T47D (cell line): ENCODE measurements at regions not wholly inside any gene's neighbourhood (a gene's known extent, or its start where the extent isn't known, plus 50 kb on each side); places are given as distances from the start of the nearest gene placed in this dataset.

Experiments
- DNase-seq, 2 experiments: peaks; one replicate each; pipeline versions ENCODE4 v3.0.0 to v3.0.0-alpha.2; 2011 to 2012; ENCODE audit warnings: low read depth in 1 of 2, low spot score in 1 of 2
- JUND ChIP-seq: IDR thresholded peaks from 2 replicates; pipeline ENCODE4 v1.6.1; 2012; ENCODE audit warnings: low read depth
- in situ Hi-C: cut with HindIII; loops from 2 replicates; pipeline ENCODE4 v1.10.0; 2016; ENCODE audit warnings: low sequenced_read_pairs, low pct_unique_long_range_greater_than_20kb

GRCh38 chr16:80489173-80489572, 51.6 kb upstream of the DYNLRB2 start:
- in situ Hi-C loops = no loop called here
- TF ChIP-seq JUND = no peak
- DNase-seq = no peak

GRCh38 chr16:80488167-80488566, 52.6 kb upstream of the DYNLRB2 start:
- no peak for DNase-seq
- in situ Hi-C loops = no loop called here
- TF ChIP-seq JUND = no peak

GRCh38 chr16:80480664-80481063, 60.1 kb upstream of the DYNLRB2 start:
- in situ Hi-C loops = no loop called here
- TF ChIP-seq JUND = no peak
- DNase-seq = no peak

GRCh38 chr16:80477838-80478237, 63.0 kb upstream of the DYNLRB2 start:
- in situ Hi-C loops = no loop called here

GRCh38 chr16:80468029-80468428, 72.8 kb upstream of the DYNLRB2 start:
- no peak for TF ChIP-seq JUND
- DNase-seq = no peak
- in situ Hi-C loops = no loop called here

More at GRCh38 chr16:80477838-80478237, 63.0 kb upstream of the DYNLRB2 start:
- no peak for DNase-seq
- no peak for TF ChIP-seq JUND

- DNase-seq = peak; percentile 52 to 74
- in situ Hi-C loops = no loop called here
- no peak for TF ChIP-seq JUND
These were observed 74.5 kb upstream of the DYNLRB2 start for GRCh38 chr16:80466024-80466987.

- no peak for DNase-seq
- no peak for TF ChIP-seq JUND
- in situ Hi-C loops = no loop called here
These were observed 76.9 kb upstream of the DYNLRB2 start for GRCh38 chr16:80463751-80464495.

GRCh38 chr16:80463326-80463725, 77.5 kb upstream of the DYNLRB2 start:
- DNase-seq = no peak
- no peak for TF ChIP-seq JUND
- in situ Hi-C loops = no loop called here

GRCh38 chr16:80462917-80463316, 77.9 kb upstream of the DYNLRB2 start:
- no peak for TF ChIP-seq JUND
- in situ Hi-C loops = no loop called here
- DNase-seq = no peak

GRCh38 chr16:80460988-80461387, 79.8 kb upstream of the DYNLRB2 start:
- TF ChIP-seq JUND = no peak
- in situ Hi-C loops = no loop called here
- DNase-seq = no peak

- no peak for TF ChIP-seq JUND
- DNase-seq = no peak
- in situ Hi-C loops = no loop called here
These were observed 80.8 kb upstream of the DYNLRB2 start for GRCh38 chr16:80459966-80460365.

GRCh38 chr16:80459331-80459777, 81.4 kb upstream of the DYNLRB2 start:
- TF ChIP-seq JUND = no peak
- in situ Hi-C loops = no loop called here
- no peak for DNase-seq

- no peak for TF ChIP-seq JUND
- in situ Hi-C loops = no loop called here
- no peak for DNase-seq
These were observed 82.9 kb upstream of the DYNLRB2 start for GRCh38 chr16:80457871-80458270.
